ENCODE measurements at regions not wholly inside any gene's neighbourhood (a gene's known extent, or its start where the extent isn't known, plus 50 kb on each side); places are given as distances from the start of the nearest gene placed in this dataset.

GRCh38 chr4:120973207-120973606, 50.7 kb upstream of the PRDM5 start:
- no peak for TF ChIP-seq SP2 (tag by site-specific recombination; IDR thresholded peaks at IDR 0.05)
- no peak for TF ChIP-seq ZNF449 (tag by site-specific recombination; IDR thresholded peaks at IDR 0.05)
- TF ChIP-seq CTCF (tag by site-specific recombination; IDR thresholded peaks at IDR 0.05) = no peak
- TF ChIP-seq ZNF16 (tag by site-specific recombination; IDR thresholded peaks at IDR 0.05; ENCODE audit: low read depth) = no peak
- TF ChIP-seq ELK4 (IDR thresholded peaks at IDR 0.05; ENCODE audit: borderline replicate concordance, low read depth, low read length) = no peak
- TF ChIP-seq ZFHX2 (tag by site-specific recombination; conservative IDR thresholded peaks at IDR 0.05) = no peak

All from HEK293 (cell line).